SU-DHL-6 (cell line): ENCODE measurements at regions not wholly inside any gene's neighbourhood (a gene's known extent, or its start where the extent isn't known, plus 50 kb on each side); places are given as distances from the start of the nearest gene placed in this dataset.

Experiments used
- CTCF ChIP-seq: fragments of 200-600 bp; sonication (generic); IDR thresholded peaks from one replicate; pipeline ENCODE4 v1.5.1; 2017; ENCODE audit warnings: antibody characterized with exemption, mild to moderate bottlenecking, low read length, moderate library complexity; ENCODE audit not compliant: insufficient read depth, poor library complexity, severe bottlenecking
- EZH2phosphoT487 ChIP-seq: fragments of 200-600 bp; sonication (generic), shearing (Covaris generic); conservative IDR thresholded peaks from 2 replicates; pipeline ENCODE4 v1.6.1; 2018; ENCODE audit warnings: mild to moderate bottlenecking, antibody characterized with exemption, low read length, moderate library complexity, mixed read lengths

- no peak for TF ChIP-seq CTCF
- no peak for TF ChIP-seq EZH2phosphoT487
Measured at GRCh38 chr2:120653046-120653445, 82.6 kb upstream of the GLI2 start.
